Retinal pigment epithelial cell (primary cell): ENCODE measurements at regions not wholly inside any gene's neighbourhood (a gene's known extent, or its start where the extent isn't known, plus 50 kb on each side); places are given as distances from the start of the nearest gene placed in this dataset.
A peak's percentile ranks its signal among the peaks of the same experiment; 100 is the strongest.

Experiments used
- DNase-seq: peaks from one replicate; pipeline ENCODE4 v3.0.0-alpha.2; 2010; ENCODE audit warnings: low read depth
- H3K4me3 ChIP-seq: 2 replicates; pipeline ENCODE4 v1.5.1; 2011; ENCODE audit warnings: mild to moderate bottlenecking, low read length, control low read depth, moderate library complexity
- CTCF ChIP-seq: conservative IDR thresholded peaks from 2 replicates; pipeline ENCODE4 v1.5.1; 2011; ENCODE audit warnings: low read depth, low read length, control low read depth, inconsistent platforms

- TF ChIP-seq CTCF = no peak
- H3K4me3 ChIP-seq = no peak overlapping the region
- no peak for DNase-seq
These were observed 76.9 kb upstream of the CCDC190 start for GRCh38 chr1:162937716-162938395.

DNA sequence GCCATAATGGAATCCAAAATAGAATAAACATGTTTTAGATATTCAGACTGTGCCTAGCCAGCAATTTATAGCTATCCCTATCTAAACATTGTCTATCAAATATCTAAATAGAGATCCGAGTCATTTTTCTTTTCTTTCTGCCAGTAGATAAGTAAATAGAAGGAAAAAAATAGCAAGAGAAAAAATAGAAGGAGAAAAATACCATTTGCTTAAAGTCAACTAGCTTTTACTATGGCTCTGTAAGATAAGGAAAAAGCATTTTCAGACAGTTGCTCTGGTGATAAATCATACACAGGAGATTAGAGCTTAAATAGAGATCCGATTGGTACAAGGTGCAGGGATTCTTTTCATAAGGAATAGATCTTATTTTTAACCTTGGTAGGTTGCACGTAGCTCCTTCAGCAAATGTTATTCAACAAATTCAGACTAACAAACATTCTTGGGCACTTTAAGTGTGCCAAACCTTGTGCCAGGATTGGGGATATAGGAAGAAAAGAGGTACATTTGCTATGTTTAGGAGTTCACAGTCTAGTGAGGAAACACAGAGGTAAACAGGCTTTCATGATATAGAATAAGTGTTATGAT lies 70.1 kb upstream of the CCDC190 start:
- DNase-seq = peak; percentile 42
- no peak overlapping the region for H3K4me3 ChIP-seq
- no peak for TF ChIP-seq CTCF

GRCh38 chr1:162930532-162930931 lies 69.6 kb upstream of the CCDC190 start:
- no peak for TF ChIP-seq CTCF
- no peak for DNase-seq
- no peak overlapping the region for H3K4me3 ChIP-seq

DNA sequence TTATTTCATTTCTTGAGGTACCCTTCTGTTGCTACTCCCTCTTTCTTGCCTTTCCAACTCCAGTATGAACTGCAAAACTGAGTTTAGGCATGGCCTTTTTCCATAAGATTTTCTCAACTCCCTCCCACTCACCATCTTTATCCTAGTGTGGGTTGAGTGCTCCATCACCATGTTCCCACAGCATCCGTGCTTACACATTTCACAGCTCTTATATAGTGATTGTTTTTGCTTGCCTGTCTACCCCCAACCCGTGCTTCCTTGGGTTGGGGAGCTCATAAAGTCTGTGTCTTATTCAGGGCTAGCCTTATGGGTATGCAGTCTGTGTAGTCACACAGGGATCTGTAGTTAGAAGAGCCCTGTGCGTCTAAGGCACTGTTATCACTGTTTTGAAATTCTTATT lies 68.2 kb upstream of the CCDC190 start:
- no peak overlapping the region for H3K4me3 ChIP-seq
- DNase-seq = no peak
- TF ChIP-seq CTCF = no peak

GRCh38 chr1:162928141-162928540 lies 67.2 kb upstream of the CCDC190 start:
- DNase-seq = no peak
- TF ChIP-seq CTCF = no peak
- no peak overlapping the region for H3K4me3 ChIP-seq

- no peak for DNase-seq
- no peak overlapping the region for H3K4me3 ChIP-seq
- TF ChIP-seq CTCF = no peak
These were observed 66.4 kb upstream of the CCDC190 start for GRCh38 chr1:162927421-162927820.

- H3K4me3 ChIP-seq = no peak overlapping the region
- TF ChIP-seq CTCF = no peak
- no peak for DNase-seq
These were observed 65.9 kb upstream of the CCDC190 start for GRCh38 chr1:162926906-162927305.
